OCI-LY3 (cell line): ENCODE measurements at regions not wholly inside any gene's neighbourhood (a gene's known extent, or its start where the extent isn't known, plus 50 kb on each side); places are given as distances from the start of the nearest gene placed in this dataset.

Experiments used
- CTCF ChIP-seq: fragments of 200-600, 300-600 bp; sonication (generic); IDR thresholded peaks from 2 replicates; pipeline ENCODE4 v1.5.1; 2014; ENCODE audit warnings: antibody characterized with exemption, low read length, low read depth
- EZH2phosphoT487 ChIP-seq: fragments of 200-600 bp; shearing (Covaris generic); IDR thresholded peaks from 2 replicates; pipeline ENCODE4 v1.6.1; 2018; ENCODE audit warnings: antibody characterized with exemption, mixed run types, low read depth

- no peak for TF ChIP-seq CTCF
- no peak for TF ChIP-seq EZH2phosphoT487
These were observed 69.5 kb upstream of the SUCLG2 start for GRCh38 chr3:67723863-67724262.
